Neural progenitor cell (in vitro differentiated cells): ENCODE measurements at regions not wholly inside any gene's neighbourhood (a gene's known extent, or its start where the extent isn't known, plus 50 kb on each side); places are given as distances from the start of the nearest gene placed in this dataset.

Experiments used
- CTCF ChIP-seq: fragments of 200-600 bp; sonication (generic); IDR thresholded peaks from 2 replicates; pipeline ENCODE4 v1.5.1; 2017; ENCODE audit warnings: antibody characterized with exemption, mild to moderate bottlenecking
- EZH2 ChIP-seq: fragments of 200-600 bp; sonication (generic); IDR thresholded peaks from 2 replicates; pipeline ENCODE4 v1.6.1; 2017; ENCODE audit warnings: antibody characterized with exemption, mild to moderate bottlenecking, moderate library complexity
- EZH2phosphoT487 ChIP-seq: fragments of 200-600 bp; sonication (generic); IDR thresholded peaks from 2 replicates; pipeline ENCODE4 v1.6.1; 2017; ENCODE audit warnings: antibody characterized with exemption

GRCh38 chr13:104355041-104355670 lies 1288.9 kb upstream of the SLC10A2 start:
- no peak for TF ChIP-seq CTCF
- TF ChIP-seq EZH2phosphoT487: no peak
- no peak for TF ChIP-seq EZH2
